Colonic mucosa (tissue), 4 donors: ENCODE measurements at regions not wholly inside any gene's neighbourhood (a gene's known extent, or its start where the extent isn't known, plus 50 kb on each side); places are given as distances from the start of the nearest gene placed in this dataset.

Experiments
- DNase-seq: peaks from one replicate; pipeline ENCODE4 v3.0.0-alpha.2; 2020
- H3K27ac ChIP-seq: fragments of 200-600 bp; one replicate; pipeline ENCODE4 v1.8.0; 2021
- H3K27me3 ChIP-seq: fragments of 200-600 bp; one replicate; pipeline ENCODE4 v1.8.0; 2021
- H3K36me3 ChIP-seq: fragments of 200-600 bp; one replicate; pipeline ENCODE4 v1.8.0; 2021
- H3K4me1 ChIP-seq: fragments of 200-600 bp; one replicate; pipeline ENCODE4 v1.8.0; 2021; ENCODE audit warnings: mild to moderate bottlenecking
- H3K4me3 ChIP-seq: fragments of 200-600 bp; one replicate; pipeline ENCODE4 v1.8.0; 2021
- H3K9ac ChIP-seq, 2 donors: one replicate each; pipeline ENCODE4 v1.7.0; 2013; ENCODE audit warnings: control low read depth in 2 of 2, low read depth in 2 of 2, low read length in 2 of 2
- H3K9me3 ChIP-seq: fragments of 200-600 bp; one replicate; pipeline ENCODE4 v1.8.0; 2021
- intact Hi-C: fragments of 100-400 bp; cut with DNase I; formaldehyde crosslinking; loops from one replicate; pipeline ENCODE4 v1.14.1; 2022
- TF ChIP-seq, protein P1 (sequence below): fragments of 200-600 bp; IDR thresholded peaks from one replicate; pipeline ENCODE4 v1.8.0; 2022; ENCODE audit warnings: antibody characterized with exemption, mild to moderate bottlenecking
- donor health status: healthy.
- donor health status: DM: no; HTN: no; CAD: no.
- donor health status: DM: no; HTN: no; CAD: no.

DNA sequence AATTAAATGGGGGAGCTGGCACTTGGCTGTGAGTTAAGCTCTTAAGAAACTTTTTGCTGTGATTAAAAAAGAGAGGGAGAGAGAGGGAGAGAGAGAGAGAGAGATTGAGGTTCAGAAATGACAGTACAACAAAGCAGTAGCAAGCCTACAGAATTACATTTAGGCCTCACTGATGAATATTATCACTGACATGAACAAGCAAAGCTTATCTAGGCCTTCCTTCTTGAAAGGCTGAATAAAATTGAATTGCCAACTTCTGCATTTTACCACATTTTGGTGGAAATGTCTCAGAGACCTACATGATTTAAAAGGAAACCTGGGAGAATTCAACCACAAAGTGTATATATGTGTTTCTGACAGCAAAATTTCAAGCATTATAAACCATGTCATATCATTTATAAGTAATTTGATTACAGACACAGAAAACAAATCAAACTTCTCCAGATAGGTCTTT is 530.8 kb downstream of the SOX2 start:
- Histone ChIP-seq H3K27ac (no peak overlapping the region), H3K4me1 (no peaks in the 10 kb centered on the region), H3K9ac (no peak overlapping the region), H3K9me3 (no peaks in the 10 kb centered on the region), H3K4me3 (no peak overlapping the region), H3K36me3 (no peaks in the 10 kb centered on the region), H3K27me3 (no peaks in the 10 kb centered on the region)
- no peak for DNase-seq
- intact Hi-C loops, result loop anchor here (10.0 kb wide), 1 partner anchor 442 kb away; no protein-coding TSS in a partner anchor
- TF ChIP-seq, protein P1, sequence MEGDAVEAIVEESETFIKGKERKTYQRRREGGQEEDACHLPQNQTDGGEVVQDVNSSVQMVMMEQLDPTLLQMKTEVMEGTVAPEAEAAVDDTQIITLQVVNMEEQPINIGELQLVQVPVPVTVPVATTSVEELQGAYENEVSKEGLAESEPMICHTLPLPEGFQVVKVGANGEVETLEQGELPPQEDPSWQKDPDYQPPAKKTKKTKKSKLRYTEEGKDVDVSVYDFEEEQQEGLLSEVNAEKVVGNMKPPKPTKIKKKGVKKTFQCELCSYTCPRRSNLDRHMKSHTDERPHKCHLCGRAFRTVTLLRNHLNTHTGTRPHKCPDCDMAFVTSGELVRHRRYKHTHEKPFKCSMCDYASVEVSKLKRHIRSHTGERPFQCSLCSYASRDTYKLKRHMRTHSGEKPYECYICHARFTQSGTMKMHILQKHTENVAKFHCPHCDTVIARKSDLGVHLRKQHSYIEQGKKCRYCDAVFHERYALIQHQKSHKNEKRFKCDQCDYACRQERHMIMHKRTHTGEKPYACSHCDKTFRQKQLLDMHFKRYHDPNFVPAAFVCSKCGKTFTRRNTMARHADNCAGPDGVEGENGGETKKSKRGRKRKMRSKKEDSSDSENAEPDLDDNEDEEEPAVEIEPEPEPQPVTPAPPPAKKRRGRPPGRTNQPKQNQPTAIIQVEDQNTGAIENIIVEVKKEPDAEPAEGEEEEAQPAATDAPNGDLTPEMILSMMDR, result no peak

DNA sequence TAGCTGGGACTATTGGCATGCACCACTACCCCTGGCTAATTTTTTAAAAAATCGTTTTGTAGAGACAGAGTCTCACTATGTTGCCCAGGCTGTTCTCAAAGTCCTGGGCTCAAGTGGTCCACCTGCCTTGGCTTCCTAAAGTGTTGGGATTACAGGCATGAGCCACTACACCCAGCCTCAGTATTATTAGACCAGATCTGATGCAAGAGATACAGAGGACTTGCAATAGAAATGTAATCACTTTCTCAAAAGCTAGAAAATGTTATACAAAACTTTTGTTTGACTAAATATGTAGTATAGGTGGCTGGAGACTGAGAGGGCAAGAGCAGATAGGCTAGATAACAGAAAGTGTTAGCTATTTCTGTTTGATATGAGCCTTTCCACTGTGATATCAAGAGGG is 531.9 kb downstream of the SOX2 start:
- no peak for DNase-seq
- H3K36me3 ChIP-seq, result no peaks in the 10 kb centered on the region
- TF ChIP-seq, protein P1, result no peak
- intact Hi-C loops, result loop anchor here (10.0 kb wide), 1 partner anchor 441 kb away; no protein-coding TSS in a partner anchor
- no peaks in the 10 kb centered on the region for H3K4me1 ChIP-seq
- no peak overlapping the region for H3K27ac ChIP-seq
- no peaks in the 10 kb centered on the region for H3K27me3 ChIP-seq
- H3K4me3 ChIP-seq, result no peak overlapping the region
- no peak overlapping the region for H3K9ac ChIP-seq
- no peaks in the 10 kb centered on the region for H3K9me3 ChIP-seq

GRCh38 chr3:182244222-182244971 is 532.7 kb downstream of the SOX2 start:
- no peak overlapping the region for H3K27ac ChIP-seq
- TF ChIP-seq, protein P1, result no peak
- no peaks in the 10 kb centered on the region for H3K9me3 ChIP-seq
- no peak overlapping the region for H3K4me3 ChIP-seq
- H3K36me3 ChIP-seq, result no peaks in the 10 kb centered on the region
- intact Hi-C loops, result loop anchor here (10.0 kb wide), 1 partner anchor 440 kb away; no protein-coding TSS in a partner anchor
- no peak overlapping the region for H3K9ac ChIP-seq
- no peaks in the 10 kb centered on the region for H3K4me1 ChIP-seq
- peak; percentile 25 for DNase-seq
- H3K27me3 ChIP-seq, result no peaks in the 10 kb centered on the region

DNA sequence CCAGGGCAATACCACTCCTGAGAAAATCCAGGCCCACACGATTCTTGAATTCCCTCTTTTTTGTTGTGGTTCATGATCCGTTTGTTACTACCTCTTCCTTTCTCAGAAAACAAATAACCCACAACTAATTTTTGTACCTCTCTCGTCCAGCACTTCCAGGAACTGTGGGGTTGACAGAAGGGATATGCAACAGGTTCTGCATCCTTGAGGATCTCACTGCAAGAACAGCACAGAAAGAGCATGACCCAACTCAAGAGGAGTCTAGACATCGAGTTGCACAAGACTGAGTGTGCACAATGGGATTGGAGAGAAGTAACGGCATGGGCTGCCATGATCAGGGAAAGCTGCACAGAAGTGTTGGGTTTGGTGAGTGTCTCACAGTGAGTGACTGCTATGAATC is 533.3 kb downstream of the SOX2 start:
- TF ChIP-seq, protein P1, result no peak
- Histone ChIP-seq H3K27me3 (no peaks in the 10 kb centered on the region), H3K9ac (no peak overlapping the region), H3K9me3 (no peaks in the 10 kb centered on the region), H3K36me3 (no peaks in the 10 kb centered on the region), H3K4me1 (no peaks in the 10 kb centered on the region), H3K27ac (no peak overlapping the region), H3K4me3 (no peak overlapping the region)
- no peak for DNase-seq
- intact Hi-C loops, result loop anchor here (10.0 kb wide), 1 partner anchor 440 kb away; no protein-coding TSS in a partner anchor

- TF ChIP-seq, protein P1, result no peak
Observed at GRCh38 chr3:182246870-182247269, 535.1 kb downstream of the SOX2 start.

More at GRCh38 chr3:182246870-182247269, 535.1 kb downstream of the SOX2 start:
- no peaks in the 10 kb centered on the region for H3K4me1 ChIP-seq
- no peaks in the 10 kb centered on the region for H3K36me3 ChIP-seq
- no peak overlapping the region for H3K9ac ChIP-seq
- DNase-seq, result no peak
- H3K27ac ChIP-seq, result no peak overlapping the region
- H3K27me3 ChIP-seq, result no peaks in the 10 kb centered on the region
- intact Hi-C loops, result loop anchor here (10.0 kb wide), 1 partner anchor 438 kb away; no protein-coding TSS in a partner anchor
- H3K9me3 ChIP-seq, result no peaks in the 10 kb centered on the region
- H3K4me3 ChIP-seq, result no peak overlapping the region
